Neural progenitor cell (in vitro differentiated cells): ENCODE measurements at regions not wholly inside any gene's neighbourhood (a gene's known extent, or its start where the extent isn't known, plus 50 kb on each side); places are given as distances from the start of the nearest gene placed in this dataset.

ENCODE experiments used
- EZH2 ChIP-seq: fragments of 200-600 bp; sonication (generic); IDR thresholded peaks from 2 replicates; pipeline ENCODE4 v1.6.1; 2017; ENCODE audit warnings: antibody characterized with exemption, mild to moderate bottlenecking, moderate library complexity
- TF ChIP-seq, protein P1 (sequence below): fragments of 200-600 bp; sonication (generic); IDR thresholded peaks from 2 replicates; pipeline ENCODE4 v1.5.1; 2017; ENCODE audit warnings: antibody characterized with exemption, mild to moderate bottlenecking

DNA sequence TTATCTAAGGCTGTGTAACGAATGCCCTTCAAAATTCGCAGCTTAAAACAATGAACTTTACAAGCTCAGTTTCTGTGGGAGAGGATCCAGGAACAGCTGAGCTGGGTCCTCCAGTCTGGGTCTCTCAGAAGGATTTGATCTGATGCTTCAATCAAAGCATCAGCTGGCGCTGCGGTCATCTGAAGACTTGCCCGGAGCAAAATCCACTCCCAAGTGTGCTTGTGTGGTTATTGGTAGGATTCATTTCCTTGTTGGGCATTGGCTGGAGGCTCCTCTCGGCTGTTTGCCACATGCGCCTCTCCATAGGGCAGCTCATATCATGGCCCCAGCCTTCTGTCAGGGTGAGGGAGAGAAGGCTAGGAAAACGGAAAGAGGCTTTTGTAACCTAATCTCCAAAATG is 269.3 kb upstream of the CHD6 start:
- TF ChIP-seq EZH2, result no peak
- TF ChIP-seq, protein P1, sequence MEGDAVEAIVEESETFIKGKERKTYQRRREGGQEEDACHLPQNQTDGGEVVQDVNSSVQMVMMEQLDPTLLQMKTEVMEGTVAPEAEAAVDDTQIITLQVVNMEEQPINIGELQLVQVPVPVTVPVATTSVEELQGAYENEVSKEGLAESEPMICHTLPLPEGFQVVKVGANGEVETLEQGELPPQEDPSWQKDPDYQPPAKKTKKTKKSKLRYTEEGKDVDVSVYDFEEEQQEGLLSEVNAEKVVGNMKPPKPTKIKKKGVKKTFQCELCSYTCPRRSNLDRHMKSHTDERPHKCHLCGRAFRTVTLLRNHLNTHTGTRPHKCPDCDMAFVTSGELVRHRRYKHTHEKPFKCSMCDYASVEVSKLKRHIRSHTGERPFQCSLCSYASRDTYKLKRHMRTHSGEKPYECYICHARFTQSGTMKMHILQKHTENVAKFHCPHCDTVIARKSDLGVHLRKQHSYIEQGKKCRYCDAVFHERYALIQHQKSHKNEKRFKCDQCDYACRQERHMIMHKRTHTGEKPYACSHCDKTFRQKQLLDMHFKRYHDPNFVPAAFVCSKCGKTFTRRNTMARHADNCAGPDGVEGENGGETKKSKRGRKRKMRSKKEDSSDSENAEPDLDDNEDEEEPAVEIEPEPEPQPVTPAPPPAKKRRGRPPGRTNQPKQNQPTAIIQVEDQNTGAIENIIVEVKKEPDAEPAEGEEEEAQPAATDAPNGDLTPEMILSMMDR, result no peak
